ENCODE measurements at regions not wholly inside any gene's neighbourhood (a gene's known extent, or its start where the extent isn't known, plus 50 kb on each side); places are given as distances from the start of the nearest gene placed in this dataset.

- DNase-seq (ENCODE audit: low read depth), result peak; percentile 32
- TF ChIP-seq MYC (IDR thresholded peaks at IDR 0.05; ENCODE audit: low read depth, low read length), result no peak
- TF ChIP-seq MAX (IDR thresholded peaks at IDR 0.05; ENCODE audit: low read depth, low read length), result no peak
- no peak for TF ChIP-seq CTCF (IDR thresholded peaks at IDR 0.05; ENCODE audit: low read depth, low read length)
- no peak for TF ChIP-seq POLR2A (IDR thresholded peaks at IDR 0.05; ENCODE audit: extremely low read depth, insufficient read length)
- no peak overlapping the region for H3K4me3 ChIP-seq (ENCODE audit: low read depth, low read length)
These were observed 113.8 kb upstream of the PMFBP1 start for GRCh38 chr16:72285728-72286127.

- no peak for TF ChIP-seq MYC (IDR thresholded peaks at IDR 0.05; ENCODE audit: low read depth, low read length)
- TF ChIP-seq CTCF (IDR thresholded peaks at IDR 0.05; ENCODE audit: low read depth, low read length), result no peak
- no peak for TF ChIP-seq MAX (IDR thresholded peaks at IDR 0.05; ENCODE audit: low read depth, low read length)
- no peak for TF ChIP-seq POLR2A (IDR thresholded peaks at IDR 0.05; ENCODE audit: extremely low read depth, insufficient read length)
- no peak for DNase-seq (ENCODE audit: low read depth)
- H3K4me3 ChIP-seq (ENCODE audit: low read depth, low read length), result no peak overlapping the region
These were observed 113.4 kb upstream of the PMFBP1 start for GRCh38 chr16:72285324-72285723.

GRCh38 chr16:72284042-72284789 lies 112.3 kb upstream of the PMFBP1 start:
- TF ChIP-seq POLR2A (IDR thresholded peaks at IDR 0.05; ENCODE audit: extremely low read depth, insufficient read length) (no peak), CTCF (IDR thresholded peaks at IDR 0.05; ENCODE audit: low read depth, low read length) (no peak), MYC (IDR thresholded peaks at IDR 0.05; ENCODE audit: low read depth, low read length) (no peak), MAX (IDR thresholded peaks at IDR 0.05; ENCODE audit: low read depth, low read length) (no peak)
- DNase-seq (ENCODE audit: low read depth), result no peak
- H3K4me3 ChIP-seq (ENCODE audit: low read depth, low read length), result no peak overlapping the region

GRCh38 chr16:72282362-72282761 lies 110.4 kb upstream of the PMFBP1 start:
- no peak for DNase-seq (ENCODE audit: low read depth)
- TF ChIP-seq CTCF (IDR thresholded peaks at IDR 0.05; ENCODE audit: low read depth, low read length) (no peak), POLR2A (IDR thresholded peaks at IDR 0.05; ENCODE audit: extremely low read depth, insufficient read length) (no peak), MYC (IDR thresholded peaks at IDR 0.05; ENCODE audit: low read depth, low read length) (no peak), MAX (IDR thresholded peaks at IDR 0.05; ENCODE audit: low read depth, low read length) (no peak)
- H3K4me3 ChIP-seq (ENCODE audit: low read depth, low read length), result no peak overlapping the region

- no peak for DNase-seq (ENCODE audit: low read depth)
- H3K4me3 ChIP-seq (ENCODE audit: low read depth, low read length), result no peak overlapping the region
- TF ChIP-seq MAX (IDR thresholded peaks at IDR 0.05; ENCODE audit: low read depth, low read length), result no peak
These were observed 106.3 kb upstream of the PMFBP1 start for GRCh38 chr16:72278301-72278700.

GRCh38 chr16:72277749-72278148 lies 105.8 kb upstream of the PMFBP1 start:
- no peak overlapping the region for H3K4me3 ChIP-seq (ENCODE audit: low read depth, low read length)
- no peak for DNase-seq (ENCODE audit: low read depth)
- TF ChIP-seq MYC (IDR thresholded peaks at IDR 0.05; ENCODE audit: low read depth, low read length) (no peak), MAX (IDR thresholded peaks at IDR 0.05; ENCODE audit: low read depth, low read length) (no peak), CTCF (IDR thresholded peaks at IDR 0.05; ENCODE audit: low read depth, low read length) (no peak)
